ENCODE measurements at regions not wholly inside any gene's neighbourhood (a gene's known extent, or its start where the extent isn't known, plus 50 kb on each side); places are given as distances from the start of the nearest gene placed in this dataset.
"Not testable (repeated sequence)": the region's sequence is repeated elsewhere in the genome, so short reads cannot be mapped to it uniquely, and the experiment has no call there.

GRCh38 chr10:38430242-38430641 is 336.1 kb downstream of the ZNF37A start:
- H3K9me3 ChIP-seq (ENCODE audit: control insufficient read depth, low read depth, low read length); H3K4me1 ChIP-seq (ENCODE audit: control insufficient read depth, low read depth, low read length); H3K27me3 ChIP-seq (ENCODE audit: control insufficient read depth, insufficient read depth, low read length); H3K36me3 ChIP-seq (ENCODE audit: control insufficient read depth, low read depth, low read length); H3K9ac ChIP-seq (ENCODE audit: low read length); H3K4me3 ChIP-seq (ENCODE audit: low read length); H3K27ac ChIP-seq (ENCODE audit: low read length): not testable (repeated sequence)

- H3K4me1 ChIP-seq (ENCODE audit: control insufficient read depth, low read depth, low read length); H3K9me3 ChIP-seq (ENCODE audit: control insufficient read depth, low read depth, low read length): not testable (repeated sequence)
These were observed 343.2 kb downstream of the ZNF37A start for GRCh38 chr10:38437359-38437758.

GRCh38 chr10:38448614-38449355 is 354.6 kb downstream of the ZNF37A start:
- not testable (repeated sequence) for H3K27me3 ChIP-seq (ENCODE audit: control insufficient read depth, insufficient read depth, low read length); H3K9me3 ChIP-seq (ENCODE audit: control insufficient read depth, low read depth, low read length); H3K9ac ChIP-seq (ENCODE audit: low read length); H3K27ac ChIP-seq (ENCODE audit: low read length); H3K36me3 ChIP-seq (ENCODE audit: control insufficient read depth, low read depth, low read length); H3K4me1 ChIP-seq (ENCODE audit: control insufficient read depth, low read depth, low read length); H3K4me3 ChIP-seq (ENCODE audit: low read length)

More at GRCh38 chr10:38437359-38437758, 343.2 kb downstream of the ZNF37A start:
- not testable (repeated sequence) for H3K9ac ChIP-seq (ENCODE audit: low read length); H3K36me3 ChIP-seq (ENCODE audit: control insufficient read depth, low read depth, low read length); H3K27me3 ChIP-seq (ENCODE audit: control insufficient read depth, insufficient read depth, low read length); H3K27ac ChIP-seq (ENCODE audit: low read length); H3K4me3 ChIP-seq (ENCODE audit: low read length)

- not testable (repeated sequence) for H3K4me1 ChIP-seq (ENCODE audit: control insufficient read depth, low read depth, low read length); H3K27ac ChIP-seq (ENCODE audit: low read length); H3K27me3 ChIP-seq (ENCODE audit: control insufficient read depth, insufficient read depth, low read length); H3K36me3 ChIP-seq (ENCODE audit: control insufficient read depth, low read depth, low read length); H3K9ac ChIP-seq (ENCODE audit: low read length); H3K9me3 ChIP-seq (ENCODE audit: control insufficient read depth, low read depth, low read length); H3K4me3 ChIP-seq (ENCODE audit: low read length)
These were observed 355.5 kb downstream of the ZNF37A start for GRCh38 chr10:38449618-38450017.

- H3K9me3 ChIP-seq (ENCODE audit: control insufficient read depth, low read depth, low read length); H3K27me3 ChIP-seq (ENCODE audit: control insufficient read depth, insufficient read depth, low read length); H3K9ac ChIP-seq (ENCODE audit: low read length); H3K36me3 ChIP-seq (ENCODE audit: control insufficient read depth, low read depth, low read length); H3K4me1 ChIP-seq (ENCODE audit: control insufficient read depth, low read depth, low read length); H3K4me3 ChIP-seq (ENCODE audit: low read length); H3K27ac ChIP-seq (ENCODE audit: low read length): not testable (repeated sequence)
These were observed 356.4 kb downstream of the ZNF37A start for GRCh38 chr10:38450372-38451057.

- not testable (repeated sequence) for H3K4me3 ChIP-seq (ENCODE audit: low read length); H3K36me3 ChIP-seq (ENCODE audit: control insufficient read depth, low read depth, low read length); H3K9me3 ChIP-seq (ENCODE audit: control insufficient read depth, low read depth, low read length); H3K4me1 ChIP-seq (ENCODE audit: control insufficient read depth, low read depth, low read length); H3K27ac ChIP-seq (ENCODE audit: low read length); H3K9ac ChIP-seq (ENCODE audit: low read length); H3K27me3 ChIP-seq (ENCODE audit: control insufficient read depth, insufficient read depth, low read length)
These were observed 357.3 kb downstream of the ZNF37A start for GRCh38 chr10:38451306-38451967.
